ENCODE measurements at regions not wholly inside any gene's neighbourhood (a gene's known extent, or its start where the extent isn't known, plus 50 kb on each side); places are given as distances from the start of the nearest gene placed in this dataset.
"Not testable (repeated sequence)": the region's sequence is repeated elsewhere in the genome, so short reads cannot be mapped to it uniquely, and the experiment has no call there.

- H3K4me3 ChIP-seq (ENCODE audit: low read depth, low read length); DNase-seq (ENCODE audit: low read depth): not testable (repeated sequence)
These were observed 53.3 kb upstream of the ARL4D start for GRCh38 chr17:43345515-43345914.

- DNase-seq (ENCODE audit: low read depth), result no peak
- TF ChIP-seq MAX (IDR thresholded peaks at IDR 0.05; ENCODE audit: low read depth, low read length) (no peak), POLR2A (IDR thresholded peaks at IDR 0.05; ENCODE audit: extremely low read depth, insufficient read length) (no peak), MYC (IDR thresholded peaks at IDR 0.05; ENCODE audit: low read depth, low read length) (no peak), CTCF (IDR thresholded peaks at IDR 0.05; ENCODE audit: low read depth, low read length) (no peak)
- no peak overlapping the region for H3K4me3 ChIP-seq (ENCODE audit: low read depth, low read length)
These were observed 54.1 kb upstream of the ARL4D start for GRCh38 chr17:43344685-43345084.

- DNase-seq (ENCODE audit: low read depth), result no peak
- H3K4me3 ChIP-seq (ENCODE audit: low read depth, low read length), result no peak overlapping the region
- TF ChIP-seq CTCF (IDR thresholded peaks at IDR 0.05; ENCODE audit: low read depth, low read length), result no peak
- no peak for TF ChIP-seq MAX (IDR thresholded peaks at IDR 0.05; ENCODE audit: low read depth, low read length)
- TF ChIP-seq POLR2A (IDR thresholded peaks at IDR 0.05; ENCODE audit: extremely low read depth, insufficient read length), result no peak
- no peak for TF ChIP-seq MYC (IDR thresholded peaks at IDR 0.05; ENCODE audit: low read depth, low read length)
These were observed 56.3 kb upstream of the ARL4D start for GRCh38 chr17:43342589-43342890.

GRCh38 chr17:43341715-43342588 lies 56.8 kb upstream of the ARL4D start:
- TF ChIP-seq CTCF (IDR thresholded peaks at IDR 0.05; ENCODE audit: low read depth, low read length) (no peak), POLR2A (IDR thresholded peaks at IDR 0.05; ENCODE audit: extremely low read depth, insufficient read length) (no peak), MAX (IDR thresholded peaks at IDR 0.05; ENCODE audit: low read depth, low read length) (no peak), MYC (IDR thresholded peaks at IDR 0.05; ENCODE audit: low read depth, low read length) (no peak)
- DNase-seq (ENCODE audit: low read depth), result no peak
- H3K4me3 ChIP-seq (ENCODE audit: low read depth, low read length), result no peak overlapping the region

- H3K4me3 ChIP-seq (ENCODE audit: low read depth, low read length), result no peak overlapping the region
- TF ChIP-seq CTCF (IDR thresholded peaks at IDR 0.05; ENCODE audit: low read depth, low read length) (peak; percentile 80), MAX (IDR thresholded peaks at IDR 0.05; ENCODE audit: low read depth, low read length) (no peak)
- DNase-seq (ENCODE audit: low read depth), result peak; percentile 64
These were observed 59.8 kb upstream of the ARL4D start for GRCh38 chr17:43338886-43339516.

- no peak for DNase-seq (ENCODE audit: low read depth)
- no peak for TF ChIP-seq MYC (IDR thresholded peaks at IDR 0.05; ENCODE audit: low read depth, low read length)
- TF ChIP-seq CTCF (IDR thresholded peaks at IDR 0.05; ENCODE audit: low read depth, low read length), result no peak
- no peak for TF ChIP-seq MAX (IDR thresholded peaks at IDR 0.05; ENCODE audit: low read depth, low read length)
- no peak overlapping the region for H3K4me3 ChIP-seq (ENCODE audit: low read depth, low read length)
These were observed 60.9 kb upstream of the ARL4D start for GRCh38 chr17:43337684-43338428.

Measured in NB4 (cell line).